HepG2 (cell line): ENCODE measurements at regions not wholly inside any gene's neighbourhood (a gene's known extent, or its start where the extent isn't known, plus 50 kb on each side); places are given as distances from the start of the nearest gene placed in this dataset.

Experiments
- ATAC-seq: fragments of 200-7000 bp; cut with Tn5 transposase; 3 replicates; pipeline ENCODE4 v1.9.1; 2020; ENCODE audit warnings: mild to moderate bottlenecking, moderate library complexity
- BruUV-seq: library from RNA; stranded (reverse); fragments of 400-500 nt; replicated peaks from 2 replicates; lab custom pipeline; 2021; lab: Mats Ljungman, UMichigan
- CTCF ChIA-PET: fragments of 300-600 bp; formaldehyde crosslinking; extraction: SDS; loops from one replicate; lab custom pipeline; 2021; ENCODE audit warnings: low total read pairs, inconsistent platforms, low intra/inter-chr PET ratio; lab: Yijun Ruan, JAX
- POLR2A ChIA-PET: fragments of 350-600 bp; sonication (Branson Sonifier 250); formaldehyde crosslinking; loops from one replicate; lab custom pipeline; 2020; ENCODE audit warnings: antibody characterized with exemption, inconsistent platforms; lab: Yijun Ruan, JAX
- DNase-seq: peaks from one replicate; pipeline ENCODE4 v3.0.0-alpha.2; 2015; ENCODE audit warnings: low spot score
- FAIRE-seq: peaks from 3 replicates; lab custom pipeline; 2011; peaks lifted over from hg19 to GRCh38; lab: Jason Lieb, UNC
- H2AFZ ChIP-seq: one replicate; pipeline ENCODE4 v1.6.1; 2011; ENCODE audit warnings: low read length, inconsistent platforms
- H3K27ac ChIP-seq: fragments of 300-600 bp; 3 replicates; pipeline ENCODE4 v1.8.0; 2011; ENCODE audit warnings: mixed run types, mild to moderate bottlenecking, mixed read lengths, low read length, inconsistent platforms; ENCODE audit not compliant: insufficient read depth; ENCODE audit errors: extremely low read length
- H3K27me3 ChIP-seq, 2 experiments: fragments of 200-600 bp in 1 of 2; 2 replicates in 1 of 2; 3 replicates in 1 of 2; pipeline versions ENCODE4 v1.6.0 to v1.8.0; 2011; ENCODE audit warnings: low read length in 2 of 2, mild to moderate bottlenecking in 2 of 2, moderate library complexity in 2 of 2, inconsistent platforms in 1 of 2; ENCODE audit not compliant: insufficient read depth in 2 of 2, control insufficient read depth in 1 of 2
- H3K36me3 ChIP-seq, 2 experiments: fragments of 200-600 bp in 1 of 2; replicated peaks in 1 of 2; 2 replicates in 1 of 2; 3 replicates in 1 of 2; pipeline versions ENCODE4 v1.5.1 to v1.8.0; 2011; ENCODE audit warnings: low read length in 2 of 2, inconsistent platforms in 1 of 2; ENCODE audit not compliant: insufficient read depth in 2 of 2, control insufficient read depth in 1 of 2
- H3K4me1 ChIP-seq: 2 replicates; pipeline ENCODE4 v1.5.1; 2012; ENCODE audit warnings: low read length, inconsistent platforms; ENCODE audit not compliant: insufficient read depth
- H3K4me2 ChIP-seq: 2 replicates; pipeline ENCODE4 v1.6.0; 2011; ENCODE audit warnings: low read depth, low read length, inconsistent platforms
- H3K4me3 ChIP-seq, 3 experiments: fragments of 200-600 bp in 1 of 3; sonication (generic), shearing (Covaris generic) in 1 of 3; replicated peaks in 1 of 3; 2 replicates each; pipeline ENCODE4 v1.5.1; 2011 to 2016; ENCODE audit warnings: low read length in 3 of 3, inconsistent platforms in 2 of 3, low read depth in 2 of 3, mild to moderate bottlenecking in 2 of 3, control low read depth in 1 of 3, mixed read lengths in 1 of 3; ENCODE audit not compliant: insufficient read depth in 1 of 3
- H3K79me2 ChIP-seq: one replicate; pipeline ENCODE4 v1.6.1; 2011; ENCODE audit warnings: low read length, inconsistent platforms; ENCODE audit not compliant: insufficient read depth
- H3K9ac ChIP-seq: 2 replicates; pipeline ENCODE4 v1.6.0; 2011; ENCODE audit warnings: mild to moderate bottlenecking, low read depth, low read length, inconsistent platforms; ENCODE audit not compliant: insufficient read depth
- H3K9me3 ChIP-seq: 2 replicates; pipeline ENCODE4 v1.5.1; 2012; ENCODE audit warnings: mild to moderate bottlenecking, low read length
- H4K20me1 ChIP-seq: 2 replicates; pipeline ENCODE4 v1.6.0; 2011; ENCODE audit warnings: inconsistent platforms, mild to moderate bottlenecking, low read length, moderate library complexity; ENCODE audit not compliant: insufficient read depth
- HDAC1 ChIP-seq: sonication (generic); formaldehyde crosslinking; IDR thresholded peaks from 2 replicates; pipeline ENCODE4 v1.5.1; 2020; ENCODE audit warnings: mild to moderate bottlenecking, missing genetic modification reagents
- KDM4B ChIP-seq: sonication (generic); formaldehyde crosslinking; IDR thresholded peaks from 2 replicates; pipeline ENCODE4 v1.4.0; 2020; ENCODE audit warnings: missing genetic modification reagents
- MZF1 ChIP-seq: sonication (generic); formaldehyde crosslinking; IDR thresholded peaks from 2 replicates; pipeline ENCODE4 v1.8.1; 2023; ENCODE audit warnings: mild to moderate bottlenecking, missing genetic modification reagents, borderline replicate concordance
- PRDM4 ChIP-seq: sonication (generic); formaldehyde crosslinking; IDR thresholded peaks from 2 replicates; pipeline ENCODE4 v1.9.0; 2021; ENCODE audit warnings: missing genetic modification reagents, borderline replicate concordance
- SCMH1 ChIP-seq: sonication (generic); formaldehyde crosslinking; IDR thresholded peaks from 2 replicates; pipeline ENCODE4 v1.9.0; 2021; ENCODE audit warnings: missing genetic modification reagents, mild to moderate bottlenecking, borderline replicate concordance
- ZNF234 ChIP-seq: sonication (generic); formaldehyde crosslinking; conservative IDR thresholded peaks from 2 replicates; pipeline ENCODE4 v1.5.1; 2020; ENCODE audit warnings: mild to moderate bottlenecking, missing genetic modification reagents
- ZNF264 ChIP-seq: sonication (generic); formaldehyde crosslinking; IDR thresholded peaks from 2 replicates; pipeline ENCODE4 v1.4.0; 2020; ENCODE audit warnings: missing genetic modification reagents
- ZNF557 ChIP-seq: sonication (generic); formaldehyde crosslinking; IDR thresholded peaks from 2 replicates; pipeline ENCODE4 v1.4.0; 2020; ENCODE audit warnings: missing genetic modification reagents
- ZNF616 ChIP-seq: sonication (generic); formaldehyde crosslinking; IDR thresholded peaks from 2 replicates; pipeline ENCODE4 v1.5.0; 2020; ENCODE audit warnings: low read depth, mild to moderate bottlenecking, missing genetic modification reagents
- ZNF841 ChIP-seq: sonication (generic); formaldehyde crosslinking; IDR thresholded peaks from 2 replicates; pipeline ENCODE4 v1.8.1; 2023; ENCODE audit warnings: missing genetic modification reagents, borderline replicate concordance
- WGBS: methylation state at CpG from one replicate; pipeline ENCODE4 v1.1.6; 2017; ENCODE audit warnings: low lambda C conversion rate; 5-methylcytosine and 5-hydroxymethylcytosine counted together
- in situ Hi-C: cut with HindIII; loops from 2 replicates; pipeline ENCODE4 v1.10.0; 2017; ENCODE audit warnings: low pct_unique_long_range_greater_than_20kb; ENCODE audit not compliant: extremely low pct_ligation_motif_present
- intact Hi-C: fragments of 100-400 bp; cut with micrococcal nuclease; formaldehyde crosslinking; loops from one replicate; pipeline ENCODE4 v1.10.0; 2022; ENCODE audit not compliant: unreplicated experiment
- TF ChIP-seq, protein P1 (sequence below): sonication (generic); formaldehyde crosslinking; conservative IDR thresholded peaks from 2 replicates; pipeline ENCODE4 v1.4.0; 2020; ENCODE audit warnings: missing genetic modification reagents
- TF ChIP-seq, protein P2 (sequence below), 2 experiments: sonication (generic) in 1 of 2; formaldehyde crosslinking in 1 of 2; IDR thresholded peaks; 2 replicates each; pipeline versions ENCODE4 v1.5.1 to v1.6.1; 2011 to 2020; ENCODE audit warnings: borderline replicate concordance in 1 of 2, low read depth in 1 of 2, low read length in 1 of 2, mild to moderate bottlenecking in 1 of 2, missing genetic modification reagents in 1 of 2, moderate library complexity in 1 of 2
- TF ChIP-seq, protein P3 (sequence below): fragments of 450-650 bp; IDR thresholded peaks from 2 replicates; pipeline ENCODE4 v1.6.1; 2017; ENCODE audit warnings: mild to moderate bottlenecking

DNA sequence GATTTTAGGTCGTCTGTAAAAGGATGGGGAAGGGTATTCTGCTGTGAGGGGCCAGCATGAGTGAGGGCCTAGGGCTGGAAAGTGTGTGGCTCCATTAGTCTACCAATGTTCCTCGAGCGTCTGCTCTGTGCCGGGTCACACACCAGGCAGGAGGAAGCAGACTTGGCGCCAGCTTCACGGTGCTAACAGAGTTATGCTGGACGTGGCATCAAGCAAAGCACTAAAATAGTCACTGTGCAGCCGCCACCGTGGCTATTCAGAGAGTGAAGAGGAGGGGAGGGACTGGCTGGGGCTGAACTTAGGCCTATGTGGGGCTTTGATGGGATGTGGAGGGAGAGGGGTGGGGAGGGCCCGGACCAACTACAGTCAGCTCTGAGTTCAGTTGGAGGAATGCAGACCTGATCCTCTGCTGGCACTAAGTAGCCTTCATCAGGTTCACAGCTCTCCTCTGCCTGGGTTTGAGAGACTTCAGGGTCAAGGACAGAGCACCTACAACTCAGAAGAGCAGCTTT is 83.9 kb upstream of the MSX1 start (continued):
- TF ChIP-seq MZF1 (CRISPR knock-in tag): no peak

- ATAC-seq: no peak
- no peak for DNase-seq
- ChIA-PET POLR2A (no interaction called here), CTCF (no interaction called here)
- in situ Hi-C loops (no loop called here), intact Hi-C loops (no loop called here)
- peaks cover 13% of the 10 kb centered on the region for H3K4me1 ChIP-seq
- H2AFZ ChIP-seq: no peak overlapping the region
- no peak overlapping the region for H3K4me3 ChIP-seq
- no peaks in the 10 kb centered on the region for H3K27me3 ChIP-seq
- H4K20me1 ChIP-seq: no peaks in the 10 kb centered on the region
- H3K79me2 ChIP-seq: no peaks in the 10 kb centered on the region
- H3K9ac ChIP-seq: no peak overlapping the region
- BruUV-seq: no TSS peak
- no peak overlapping the region for H3K27ac ChIP-seq
- H3K4me2 ChIP-seq: no peak overlapping the region
- no peak for FAIRE-seq
- WGBS: 60% methylated on average over 6 of the region's 6 CpGs
- no peaks in the 10 kb centered on the region for H3K36me3 ChIP-seq
- no peaks in the 10 kb centered on the region for H3K9me3 ChIP-seq
- no peak for TF ChIP-seq KDM4B
- no peak for TF ChIP-seq ZNF841 (CRISPR knock-in tag)
- TF ChIP-seq ZNF616 (CRISPR knock-in tag): no peak
- no peak for TF ChIP-seq ZNF557 (CRISPR knock-in tag)
- TF ChIP-seq, protein P1, sequence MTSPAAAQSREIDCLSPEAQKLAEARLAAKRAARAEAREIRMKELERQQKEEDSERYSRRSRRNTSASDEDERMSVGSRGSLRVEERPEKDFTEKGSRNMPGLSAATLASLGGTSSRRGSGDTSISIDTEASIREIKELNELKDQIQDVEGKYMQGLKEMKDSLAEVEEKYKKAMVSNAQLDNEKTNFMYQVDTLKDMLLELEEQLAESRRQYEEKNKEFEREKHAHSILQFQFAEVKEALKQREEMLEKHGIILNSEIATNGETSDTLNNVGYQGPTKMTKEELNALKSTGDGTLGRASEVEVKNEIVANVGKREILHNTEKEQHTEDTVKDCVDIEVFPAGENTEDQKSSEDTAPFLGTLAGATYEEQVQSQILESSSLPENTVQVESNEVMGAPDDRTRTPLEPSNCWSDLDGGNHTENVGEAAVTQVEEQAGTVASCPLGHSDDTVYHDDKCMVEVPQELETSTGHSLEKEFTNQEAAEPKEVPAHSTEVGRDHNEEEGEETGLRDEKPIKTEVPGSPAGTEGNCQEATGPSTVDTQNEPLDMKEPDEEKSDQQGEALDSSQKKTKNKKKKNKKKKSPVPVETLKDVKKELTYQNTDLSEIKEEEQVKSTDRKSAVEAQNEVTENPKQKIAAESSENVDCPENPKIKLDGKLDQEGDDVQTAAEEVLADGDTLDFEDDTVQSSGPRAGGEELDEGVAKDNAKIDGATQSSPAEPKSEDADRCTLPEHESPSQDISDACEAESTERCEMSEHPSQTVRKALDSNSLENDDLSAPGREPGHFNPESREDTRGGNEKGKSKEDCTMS (CRISPR knock-in tag): no peak
- TF ChIP-seq, protein P2, sequence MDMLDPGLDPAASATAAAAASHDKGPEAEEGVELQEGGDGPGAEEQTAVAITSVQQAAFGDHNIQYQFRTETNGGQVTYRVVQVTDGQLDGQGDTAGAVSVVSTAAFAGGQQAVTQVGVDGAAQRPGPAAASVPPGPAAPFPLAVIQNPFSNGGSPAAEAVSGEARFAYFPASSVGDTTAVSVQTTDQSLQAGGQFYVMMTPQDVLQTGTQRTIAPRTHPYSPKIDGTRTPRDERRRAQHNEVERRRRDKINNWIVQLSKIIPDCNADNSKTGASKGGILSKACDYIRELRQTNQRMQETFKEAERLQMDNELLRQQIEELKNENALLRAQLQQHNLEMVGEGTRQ (IDR thresholded peaks at IDR 0.05; ENCODE audit: low read depth, low read length): no peak
- TF ChIP-seq, protein P2 (CRISPR knock-in tag; IDR thresholded peaks at IDR 0.05; ENCODE audit: borderline replicate concordance): no peak
- TF ChIP-seq ZNF234 (CRISPR knock-in tag): no peak
- TF ChIP-seq PRDM4: no peak
- no peak for TF ChIP-seq ZNF264 (CRISPR knock-in tag)
- no peak for TF ChIP-seq SCMH1 (CRISPR knock-in tag)
- TF ChIP-seq, protein P3, sequence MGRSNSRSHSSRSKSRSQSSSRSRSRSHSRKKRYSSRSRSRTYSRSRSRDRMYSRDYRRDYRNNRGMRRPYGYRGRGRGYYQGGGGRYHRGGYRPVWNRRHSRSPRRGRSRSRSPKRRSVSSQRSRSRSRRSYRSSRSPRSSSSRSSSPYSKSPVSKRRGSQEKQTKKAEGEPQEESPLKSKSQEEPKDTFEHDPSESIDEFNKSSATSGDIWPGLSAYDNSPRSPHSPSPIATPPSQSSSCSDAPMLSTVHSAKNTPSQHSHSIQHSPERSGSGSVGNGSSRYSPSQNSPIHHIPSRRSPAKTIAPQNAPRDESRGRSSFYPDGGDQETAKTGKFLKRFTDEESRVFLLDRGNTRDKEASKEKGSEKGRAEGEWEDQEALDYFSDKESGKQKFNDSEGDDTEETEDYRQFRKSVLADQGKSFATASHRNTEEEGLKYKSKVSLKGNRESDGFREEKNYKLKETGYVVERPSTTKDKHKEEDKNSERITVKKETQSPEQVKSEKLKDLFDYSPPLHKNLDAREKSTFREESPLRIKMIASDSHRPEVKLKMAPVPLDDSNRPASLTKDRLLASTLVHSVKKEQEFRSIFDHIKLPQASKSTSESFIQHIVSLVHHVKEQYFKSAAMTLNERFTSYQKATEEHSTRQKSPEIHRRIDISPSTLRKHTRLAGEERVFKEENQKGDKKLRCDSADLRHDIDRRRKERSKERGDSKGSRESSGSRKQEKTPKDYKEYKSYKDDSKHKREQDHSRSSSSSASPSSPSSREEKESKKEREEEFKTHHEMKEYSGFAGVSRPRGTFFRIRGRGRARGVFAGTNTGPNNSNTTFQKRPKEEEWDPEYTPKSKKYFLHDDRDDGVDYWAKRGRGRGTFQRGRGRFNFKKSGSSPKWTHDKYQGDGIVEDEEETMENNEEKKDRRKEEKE: no peak
- no peak for TF ChIP-seq HDAC1 (CRISPR knock-in tag)
These were observed 86.9 kb upstream of the MSX1 start for GRCh38 chr4:4772534-4772933.
